HUDEP-2 (cell line): ENCODE measurements at regions not wholly inside any gene's neighbourhood (a gene's known extent, or its start where the extent isn't known, plus 50 kb on each side); places are given as distances from the start of the nearest gene placed in this dataset.
A peak's percentile ranks its signal among the peaks of the same experiment; 100 is the strongest.

Experiments used
- DNase-seq, 76 experiments: peaks; one replicate each; lab custom pipeline; 2025; ENCODE audit not compliant: unreplicated experiment in 76 of 76; lab: John Stamatoyannopoulos, UW

GRCh38 chr6:78565997-78566396, 301.4 kb upstream of the IRAK1BP1 start:
- DNase-seq = no peak

- DNase-seq = no peak
Measured at GRCh38 chr6:78570044-78570443, 297.3 kb upstream of the IRAK1BP1 start.

GRCh38 chr6:78577585-78577984, 289.8 kb upstream of the IRAK1BP1 start:
- DNase-seq = no peak

GRCh38 chr6:78578430-78578829, 288.9 kb upstream of the IRAK1BP1 start:
- no peak for DNase-seq

GRCh38 chr6:78580923-78581322, 286.4 kb upstream of the IRAK1BP1 start:
- DNase-seq = no peak

GRCh38 chr6:78583079-78583478, 284.3 kb upstream of the IRAK1BP1 start:
- no peak for DNase-seq

GRCh38 chr6:78589436-78589835, 277.9 kb upstream of the IRAK1BP1 start:
- no peak for DNase-seq

- DNase-seq = no peak
Measured at GRCh38 chr6:78593898-78594667, 273.3 kb upstream of the IRAK1BP1 start.

GRCh38 chr6:78594668-78595066, 272.7 kb upstream of the IRAK1BP1 start:
- no peak for DNase-seq

- DNase-seq = peak in 3 of 76 experiments; percentile 8 to 13 (median 10)
Measured at GRCh38 chr6:78597966-78598365, 269.4 kb upstream of the IRAK1BP1 start.

- no peak for DNase-seq
Measured at GRCh38 chr6:78598966-78599365, 268.4 kb upstream of the IRAK1BP1 start.

GRCh38 chr6:78599526-78599925, 267.8 kb upstream of the IRAK1BP1 start:
- DNase-seq = no peak

GRCh38 chr6:78605909-78606446, 261.4 kb upstream of the IRAK1BP1 start:
- DNase-seq = no peak

- DNase-seq = no peak
Measured at GRCh38 chr6:78607189-78607588, 260.2 kb upstream of the IRAK1BP1 start.

- DNase-seq = no peak
Measured at GRCh38 chr6:78611102-78611620, 256.2 kb upstream of the IRAK1BP1 start.

GRCh38 chr6:78611886-78612480, 255.4 kb upstream of the IRAK1BP1 start:
- peak in 1 of 76 experiments; percentile 5 for DNase-seq

GRCh38 chr6:78614961-78615360, 252.4 kb upstream of the IRAK1BP1 start:
- DNase-seq = no peak

- DNase-seq = no peak
Measured at GRCh38 chr6:78615430-78615904, 251.9 kb upstream of the IRAK1BP1 start.

GRCh38 chr6:78618970-78619369, 248.4 kb upstream of the IRAK1BP1 start:
- no peak for DNase-seq

GRCh38 chr6:78623554-78623953, 243.8 kb upstream of the IRAK1BP1 start:
- no peak for DNase-seq

GRCh38 chr6:78629154-78629721, 238.1 kb upstream of the IRAK1BP1 start:
- DNase-seq = no peak
